GM18519 (cell line): ENCODE measurements at regions not wholly inside any gene's neighbourhood (a gene's known extent, or its start where the extent isn't known, plus 50 kb on each side); places are given as distances from the start of the nearest gene placed in this dataset.

Experiments
- ATAC-seq: cut with Tn5 transposase; IDR thresholded peaks from one replicate; pipeline ENCODE4 v1.9.1; 2021; ENCODE audit warnings: mild to moderate bottlenecking, moderate library complexity; ENCODE audit not compliant: unreplicated experiment, low FRiP score

GRCh38 chr2:2715036-2715818 is 384.2 kb upstream of the MYT1L start:
- ATAC-seq = no peak

- ATAC-seq = no peak
Observed at GRCh38 chr2:2714408-2714807, 383.3 kb upstream of the MYT1L start.

GRCh38 chr2:2709431-2709770 is 378.3 kb upstream of the MYT1L start:
- ATAC-seq = no peak

- ATAC-seq = no peak
Observed at GRCh38 chr2:2708575-2709430, 377.7 kb upstream of the MYT1L start.

- ATAC-seq = peak; percentile 57
Observed at GRCh38 chr2:2707206-2707991, 376.3 kb upstream of the MYT1L start.

GRCh38 chr2:2706306-2706705 is 375.2 kb upstream of the MYT1L start:
- no peak for ATAC-seq

- no peak for ATAC-seq
Observed at GRCh38 chr2:2705871-2706270, 374.8 kb upstream of the MYT1L start.

GRCh38 chr2:2704428-2705090 is 373.5 kb upstream of the MYT1L start:
- no peak for ATAC-seq

- ATAC-seq = no peak
Observed at GRCh38 chr2:2703762-2704427, 372.8 kb upstream of the MYT1L start.

GRCh38 chr2:2703172-2703571 is 372.1 kb upstream of the MYT1L start:
- ATAC-seq = no peak

- no peak for ATAC-seq
Observed at GRCh38 chr2:2702385-2702784, 371.3 kb upstream of the MYT1L start.

GRCh38 chr2:2701813-2702212 is 370.7 kb upstream of the MYT1L start:
- ATAC-seq = no peak

GRCh38 chr2:2701176-2701781 is 370.2 kb upstream of the MYT1L start:
- ATAC-seq = no peak

GRCh38 chr2:2699121-2699505 is 368.0 kb upstream of the MYT1L start:
- no peak for ATAC-seq

- ATAC-seq = no peak
Observed at GRCh38 chr2:2698182-2699120, 367.4 kb upstream of the MYT1L start.

- ATAC-seq = no peak
Observed at GRCh38 chr2:2696733-2697455, 365.8 kb upstream of the MYT1L start.

GRCh38 chr2:2696325-2696724 is 365.2 kb upstream of the MYT1L start:
- ATAC-seq = no peak

GRCh38 chr2:2694746-2695145 is 363.7 kb upstream of the MYT1L start:
- ATAC-seq = no peak
